ENCODE measurements at regions not wholly inside any gene's neighbourhood (a gene's known extent, or its start where the extent isn't known, plus 50 kb on each side); places are given as distances from the start of the nearest gene placed in this dataset.
"Not testable (repeated sequence)": the region's sequence is repeated elsewhere in the genome, so short reads cannot be mapped to it uniquely, and the experiment has no call there.

GRCh38 chr9:62862180-62862579, 1672.3 kb downstream of the SPATA31A7 start:
- intact Hi-C loops (cut with micrococcal nuclease); dilution Hi-C loops (cut with HindIII; ENCODE audit: low sequenced_read_pairs, unreplicated experiment); H2BK120ac ChIP-seq (ENCODE audit: low read depth, low read length); H3K4me3 ChIP-seq (ENCODE audit: insufficient read depth, low read depth, low read length); H3K14ac ChIP-seq (replicated peaks; ENCODE audit: low read depth, low read length); ATAC-seq (ENCODE audit: low read depth); H3K4me1 ChIP-seq (ENCODE audit: control insufficient read depth, insufficient read depth, low read length); H3K4ac ChIP-seq (ENCODE audit: low read depth, low read length); H2BK5ac ChIP-seq (ENCODE audit: low read depth, low read length, poor library complexity, severe bottlenecking); H3K79me1 ChIP-seq (ENCODE audit: low read depth in 1 of 2, low read length in 2 of 2); H3K56ac ChIP-seq (ENCODE audit: extremely low read depth, insufficient read depth, low read length); DNase-seq; H2AK9ac ChIP-seq (replicated peaks; ENCODE audit: low read depth, low read length, poor library complexity); H4K91ac ChIP-seq (ENCODE audit: insufficient read depth, low read depth, low read length); H3K23ac ChIP-seq (ENCODE audit: low read depth, low read length); POLR2A ChIA-PET (ENCODE audit: unreplicated experiment); H3K9ac ChIP-seq (ENCODE audit: low read depth, low read length); H3K4me2 ChIP-seq (ENCODE audit: low read depth, low read length); H2AK5ac ChIP-seq (ENCODE audit: low read depth, low read length); H3K9me1 ChIP-seq (ENCODE audit: insufficient read depth, low read length); H4K5ac ChIP-seq (ENCODE audit: low read depth, low read length); H3K9me3 ChIP-seq (ENCODE audit: control insufficient read depth, insufficient read depth, low read length); H3K27ac ChIP-seq (ENCODE audit: insufficient read depth, low read length); H2BK20ac ChIP-seq (ENCODE audit: low read depth, low read length); H2BK15ac ChIP-seq (ENCODE audit: low read depth, low read length); BruUV-seq (replicated peaks); H4K8ac ChIP-seq (ENCODE audit: low read depth in 2 of 2, low read length in 2 of 2); H4K20me1 ChIP-seq (ENCODE audit: insufficient read depth, low read length); CTCF ChIA-PET; H3K36me3 ChIP-seq (ENCODE audit: control insufficient read depth, insufficient read depth, low read length); H3K18ac ChIP-seq (ENCODE audit: low read depth, low read length); H2AFZ ChIP-seq (replicated peaks; ENCODE audit: low read length, poor library complexity); in situ Hi-C loops (cut with MboI; ENCODE audit: low sequenced_read_pairs): not testable (repeated sequence)
- H3K27me3 ChIP-seq (ENCODE audit: control insufficient read depth, insufficient read depth, low read length): peaks cover 21% of the 10 kb centered on the region
- WGBS, 2 experiments (ENCODE audit: extremely low coverage in 2 of 2, insufficient read length in 1 of 2): no CpG with 5 or more reads among the region's 2 CpGs

DNA sequence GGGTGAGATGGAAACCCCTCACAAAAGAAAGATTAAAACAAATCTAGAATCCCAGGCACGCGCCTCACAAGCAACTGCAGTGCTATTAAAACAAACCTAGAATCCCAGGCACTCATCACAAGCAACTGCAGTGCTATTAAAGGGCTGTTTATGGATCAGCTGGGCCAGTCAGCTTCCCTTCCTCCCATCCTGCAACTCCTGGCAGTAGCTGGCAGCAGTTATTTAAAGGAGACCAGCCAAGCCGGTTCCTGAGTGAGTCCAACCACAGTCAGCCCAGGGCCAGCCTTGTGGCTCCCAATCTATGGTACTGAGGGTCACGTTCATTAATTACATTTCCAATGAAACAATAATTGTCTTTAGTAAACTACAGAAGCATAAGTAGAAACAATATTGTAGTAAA, 1673.5 kb downstream of the SPATA31A7 start:
- H2BK5ac ChIP-seq (ENCODE audit: low read depth, low read length, poor library complexity, severe bottlenecking); H3K14ac ChIP-seq (replicated peaks; ENCODE audit: low read depth, low read length); H2AK5ac ChIP-seq (ENCODE audit: low read depth, low read length); H3K9ac ChIP-seq (ENCODE audit: low read depth, low read length); H2BK15ac ChIP-seq (ENCODE audit: low read depth, low read length); H3K4me1 ChIP-seq (ENCODE audit: control insufficient read depth, insufficient read depth, low read length); H4K91ac ChIP-seq (ENCODE audit: insufficient read depth, low read depth, low read length); POLR2A ChIA-PET (ENCODE audit: unreplicated experiment); H3K4me3 ChIP-seq (ENCODE audit: insufficient read depth, low read depth, low read length); H3K18ac ChIP-seq (ENCODE audit: low read depth, low read length); H2BK120ac ChIP-seq (ENCODE audit: low read depth, low read length); H2BK20ac ChIP-seq (ENCODE audit: low read depth, low read length); H4K5ac ChIP-seq (ENCODE audit: low read depth, low read length); H3K56ac ChIP-seq (ENCODE audit: extremely low read depth, insufficient read depth, low read length); H4K20me1 ChIP-seq (ENCODE audit: insufficient read depth, low read length); H3K79me1 ChIP-seq (ENCODE audit: low read depth in 1 of 2, low read length in 2 of 2); dilution Hi-C loops (cut with HindIII; ENCODE audit: low sequenced_read_pairs, unreplicated experiment); in situ Hi-C loops (cut with MboI; ENCODE audit: low sequenced_read_pairs); H3K23ac ChIP-seq (ENCODE audit: low read depth, low read length); H4K8ac ChIP-seq (ENCODE audit: low read depth in 2 of 2, low read length in 2 of 2); H2AFZ ChIP-seq (replicated peaks; ENCODE audit: low read length, poor library complexity); CTCF ChIA-PET; H3K9me1 ChIP-seq (ENCODE audit: insufficient read depth, low read length); ATAC-seq (ENCODE audit: low read depth); H2AK9ac ChIP-seq (replicated peaks; ENCODE audit: low read depth, low read length, poor library complexity); BruUV-seq (replicated peaks); H3K27ac ChIP-seq (ENCODE audit: insufficient read depth, low read length); H3K4me2 ChIP-seq (ENCODE audit: low read depth, low read length); H3K9me3 ChIP-seq (ENCODE audit: control insufficient read depth, insufficient read depth, low read length); H3K4ac ChIP-seq (ENCODE audit: low read depth, low read length); intact Hi-C loops (cut with micrococcal nuclease); DNase-seq; H3K36me3 ChIP-seq (ENCODE audit: control insufficient read depth, insufficient read depth, low read length): not testable (repeated sequence)
- H3K27me3 ChIP-seq (ENCODE audit: control insufficient read depth, insufficient read depth, low read length): peaks cover 22% of the 10 kb centered on the region
- no CpG with 5 or more reads among the region's 4 CpGs for WGBS, 2 experiments (ENCODE audit: extremely low coverage in 2 of 2, insufficient read length in 1 of 2)

Measured in IMR-90 (cell line).